Adrenal gland (tissue), 9 donors: ENCODE measurements at regions not wholly inside any gene's neighbourhood (a gene's known extent, or its start where the extent isn't known, plus 50 kb on each side); places are given as distances from the start of the nearest gene placed in this dataset.

ENCODE experiments used
- DNase-seq, 7 donors: peaks; one replicate each; pipeline ENCODE4 v3.0.0-alpha.2; 2019 to 2020
- H3K27ac ChIP-seq, 5 donors: fragments of 200-600 bp; sonication (generic) in 4 of 5; 1 replicate in 3 of 5; 2 replicates in 2 of 5; pipeline versions ENCODE4 v1.5.1 to v1.8.0; 2016 to 2020; ENCODE audit warnings: mild to moderate bottlenecking in 1 of 5
- H3K27me3 ChIP-seq: fragments of 200-600 bp; 2 replicates; pipeline ENCODE4 v1.8.0; 2021
- H3K36me3 ChIP-seq, 2 donors: fragments of 200-600 bp; replicated peaks in 1 of 2; 1 replicate in 1 of 2; 2 replicates in 1 of 2; pipeline versions ENCODE4 v1.5.1 to v1.8.0; 2018 to 2022
- H3K4me1 ChIP-seq, 2 donors: fragments of 200-600 bp; replicated peaks in 1 of 2; 1 replicate in 1 of 2; 2 replicates in 1 of 2; pipeline versions ENCODE4 v1.5.1 to v1.8.0; 2018 to 2021
- H3K4me3 ChIP-seq, 4 donors: fragments of 200-600 bp; sonication (generic) in 3 of 4; one replicate each; pipeline ENCODE4 v1.5.1; 2016 to 2018
- H3K9me3 ChIP-seq, 3 donors: fragments of 200-600 bp; sonication (generic) in 1 of 3; replicated peaks in 1 of 3; 1 replicate in 2 of 3; 2 replicates in 1 of 3; pipeline versions ENCODE4 v1.5.1 to v1.8.0; 2016 to 2021
- POLR2A ChIP-seq, 2 donors: fragments of 450-650 bp; IDR thresholded peaks; one replicate each; pipeline ENCODE4 v1.6.1; 2017; ENCODE audit warnings: antibody characterized with exemption in 2 of 2, mild to moderate bottlenecking in 2 of 2, moderate library complexity in 1 of 2
- WGBS, 4 donors: extraction: QIAGEN DNeasy Blood & Tissue Kit in 2 of 4; methylation state at CpG; one replicate each; pipeline versions ENCODE4 v1.1.5 to v1.1.7; 2013 to 2017; 5-methylcytosine and 5-hydroxymethylcytosine counted together
- intact Hi-C, 2 donors: fragments of 100-400 bp; cut with DNase I; formaldehyde crosslinking; loops; one replicate each; pipeline versions ENCODE4 v1.14.1 to v1.15.0; 2022 to 2023
- TF ChIP-seq, protein P1 (sequence below), 6 experiments: fragments of 450-650 bp in 4 of 6; fragments of 200-600 bp in 2 of 6; sonication (generic) in 1 of 6; IDR thresholded peaks; 1 replicate in 5 of 6; 2 replicates in 1 of 6; pipeline versions ENCODE4 v1.5.1 to v1.8.0; 2016 to 2021; ENCODE audit warnings: antibody characterized with exemption in 6 of 6, mild to moderate bottlenecking in 2 of 6, moderate library complexity in 1 of 6
- donor health status: healthy with polysubstance abuse.
- donor health status: Bipolar disorder and iron deficiency.
- donor health status: DM: yes; HTN: yes; CAD: no.
- donor health status: DM: no; HTN: no; CAD: no.
- donor health status: DM: no; HTN: no; CAD: no.

DNA sequence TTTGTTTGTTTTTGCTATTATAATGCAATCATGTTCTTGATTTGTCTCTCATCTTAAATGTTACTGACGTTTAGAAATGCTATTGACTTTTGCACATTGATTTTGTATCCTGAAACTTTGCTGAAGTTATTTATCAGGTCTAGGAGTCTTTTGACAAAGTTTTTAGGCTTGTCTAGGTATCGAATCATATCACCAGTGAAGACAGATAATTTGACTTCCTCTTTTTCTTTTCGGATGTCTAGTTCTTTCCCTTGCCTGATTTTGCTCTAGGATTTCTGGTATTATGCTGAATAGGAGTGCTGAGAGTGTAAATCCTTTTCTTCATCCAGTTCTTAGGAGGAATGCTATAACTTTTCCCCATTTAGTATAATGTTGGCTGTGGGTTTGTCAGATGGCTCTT is 719.7 kb upstream of the BCHE start:
- Histone ChIP-seq H3K27ac (no peak overlapping the region), H3K36me3 (no peaks in the 10 kb centered on the region), H3K9me3 (no peaks in the 10 kb centered on the region), H3K27me3 (no peaks in the 10 kb centered on the region), H3K4me1 (no peaks in the 10 kb centered on the region), H3K4me3 (no peak overlapping the region)
- WGBS, 4 donors = 56 to 72% (median 65%) methylated on average over 3 of the region's 3 CpGs
- TF ChIP-seq, protein P1, sequence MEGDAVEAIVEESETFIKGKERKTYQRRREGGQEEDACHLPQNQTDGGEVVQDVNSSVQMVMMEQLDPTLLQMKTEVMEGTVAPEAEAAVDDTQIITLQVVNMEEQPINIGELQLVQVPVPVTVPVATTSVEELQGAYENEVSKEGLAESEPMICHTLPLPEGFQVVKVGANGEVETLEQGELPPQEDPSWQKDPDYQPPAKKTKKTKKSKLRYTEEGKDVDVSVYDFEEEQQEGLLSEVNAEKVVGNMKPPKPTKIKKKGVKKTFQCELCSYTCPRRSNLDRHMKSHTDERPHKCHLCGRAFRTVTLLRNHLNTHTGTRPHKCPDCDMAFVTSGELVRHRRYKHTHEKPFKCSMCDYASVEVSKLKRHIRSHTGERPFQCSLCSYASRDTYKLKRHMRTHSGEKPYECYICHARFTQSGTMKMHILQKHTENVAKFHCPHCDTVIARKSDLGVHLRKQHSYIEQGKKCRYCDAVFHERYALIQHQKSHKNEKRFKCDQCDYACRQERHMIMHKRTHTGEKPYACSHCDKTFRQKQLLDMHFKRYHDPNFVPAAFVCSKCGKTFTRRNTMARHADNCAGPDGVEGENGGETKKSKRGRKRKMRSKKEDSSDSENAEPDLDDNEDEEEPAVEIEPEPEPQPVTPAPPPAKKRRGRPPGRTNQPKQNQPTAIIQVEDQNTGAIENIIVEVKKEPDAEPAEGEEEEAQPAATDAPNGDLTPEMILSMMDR (IDR thresholded peaks at IDR 0.05) = no peak
- TF ChIP-seq POLR2A (IDR thresholded peaks at IDR 0.05) = no peak
- intact Hi-C loops = no loop called here
- DNase-seq = no peak

DNA sequence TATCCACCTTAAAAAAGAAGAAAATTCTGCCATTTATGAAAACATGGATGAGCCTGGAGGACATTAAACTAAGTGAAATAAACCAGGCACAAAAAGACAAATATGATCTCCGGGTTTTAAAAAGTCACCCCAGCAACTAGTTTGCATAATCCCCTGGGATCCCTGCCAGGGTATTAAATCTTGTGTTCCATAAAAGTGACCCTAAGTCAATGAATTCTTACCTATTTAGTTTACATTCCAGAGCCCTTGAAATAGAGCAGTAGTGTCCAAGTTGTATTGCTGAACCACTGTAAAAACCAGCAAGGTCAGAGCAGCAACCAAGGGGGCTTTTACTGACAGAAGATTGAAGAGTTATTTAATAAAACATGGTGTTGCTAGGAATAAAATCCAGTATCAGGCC is 716.8 kb upstream of the BCHE start:
- Histone ChIP-seq H3K36me3 (no peaks in the 10 kb centered on the region), H3K27ac (no peak overlapping the region), H3K27me3 (no peaks in the 10 kb centered on the region), H3K4me1 (no peaks in the 10 kb centered on the region), H3K4me3 (no peak overlapping the region), H3K9me3 (no peaks in the 10 kb centered on the region)
- 11 to 48% (median 25%) methylated on average over 1 of the region's 1 CpG for WGBS, 4 donors
- DNase-seq = no peak
- no peak for TF ChIP-seq POLR2A (IDR thresholded peaks at IDR 0.05)
- TF ChIP-seq, protein P1 (IDR thresholded peaks at IDR 0.05) = no peak
- intact Hi-C loops = no loop called here

DNA sequence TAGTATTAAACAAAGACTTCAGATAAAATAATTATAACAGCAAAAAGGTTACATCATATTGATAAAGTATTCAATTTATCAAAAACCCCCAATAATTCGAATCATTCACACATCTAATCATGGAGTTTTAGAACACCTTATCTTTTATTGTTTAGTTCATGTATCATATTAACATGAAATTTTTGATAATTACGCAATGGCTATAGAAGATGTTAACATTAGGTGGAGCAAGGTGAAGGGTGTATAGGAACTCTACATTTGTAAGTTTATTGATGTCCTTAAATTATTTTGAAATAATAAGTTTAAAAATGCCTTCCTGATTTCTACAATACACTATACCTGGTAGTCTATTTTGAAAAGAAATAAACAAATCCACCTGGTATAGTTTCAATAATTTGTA is 696.5 kb upstream of the BCHE start:
- no peaks in the 10 kb centered on the region for H3K9me3 ChIP-seq
- H3K4me1 ChIP-seq = no peaks in the 10 kb centered on the region
- H3K4me3 ChIP-seq = no peak overlapping the region
- TF ChIP-seq, protein P1 (IDR thresholded peaks at IDR 0.05) = no peak
- TF ChIP-seq POLR2A (IDR thresholded peaks at IDR 0.05) = no peak
- DNase-seq = no peak
- no peaks in the 10 kb centered on the region for H3K36me3 ChIP-seq
- H3K27ac ChIP-seq = no peak overlapping the region
- intact Hi-C loops = no loop called here
- H3K27me3 ChIP-seq = no peaks in the 10 kb centered on the region
- WGBS, 4 donors = 73 to 92% (median 76%) methylated on average over 2 of the region's 2 CpGs

DNA sequence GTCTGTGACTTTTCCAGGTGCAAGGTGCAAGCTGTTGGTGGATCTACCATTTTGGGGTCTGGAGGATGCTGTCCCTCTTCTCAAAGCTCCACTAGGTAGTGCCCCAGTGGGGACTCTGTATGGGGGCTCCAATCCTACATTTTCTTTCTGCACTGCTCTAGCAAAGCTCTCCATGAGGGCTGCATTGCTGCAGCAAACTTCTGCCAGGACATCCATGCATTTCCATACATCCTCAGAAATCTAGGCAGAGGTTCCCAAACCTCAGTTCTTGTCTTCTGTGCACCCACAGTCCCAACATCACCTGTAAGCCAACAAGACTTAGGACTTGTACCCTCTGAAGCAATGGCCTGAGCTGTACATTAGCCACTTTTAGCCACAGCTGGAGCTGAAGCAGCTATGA is 694.5 kb upstream of the BCHE start:
- H3K4me1 ChIP-seq = no peaks in the 10 kb centered on the region
- H3K36me3 ChIP-seq = no peaks in the 10 kb centered on the region
- DNase-seq = no peak
- H3K4me3 ChIP-seq = no peak overlapping the region
- TF ChIP-seq, protein P1 (IDR thresholded peaks at IDR 0.05) = no peak
- H3K27ac ChIP-seq = no peak overlapping the region
- no peaks in the 10 kb centered on the region for H3K9me3 ChIP-seq
- H3K27me3 ChIP-seq = no peaks in the 10 kb centered on the region
- intact Hi-C loops = no loop called here
